Sigmoid colon (tissue), 6 donors: ENCODE measurements at regions not wholly inside any gene's neighbourhood (a gene's known extent, or its start where the extent isn't known, plus 50 kb on each side); places are given as distances from the start of the nearest gene placed in this dataset.

Experiments used
- DNase-seq: peaks from one replicate; pipeline ENCODE4 v3.0.0-alpha.2; 2019
- H3K27ac ChIP-seq, 4 donors: fragments of 200-600 bp; sonication (generic); one replicate each; pipeline ENCODE4 v1.5.1; 2016 to 2019; ENCODE audit warnings: mild to moderate bottlenecking in 1 of 4
- H3K27me3 ChIP-seq, 3 donors: fragments of 200-600 bp; sonication (generic); one replicate each; pipeline ENCODE4 v1.5.1; 2019; ENCODE audit warnings: mild to moderate bottlenecking in 1 of 3
- H3K36me3 ChIP-seq, 4 donors: fragments of 200-600 bp; sonication (generic); one replicate each; pipeline ENCODE4 v1.5.1; 2016 to 2019
- H3K4me1 ChIP-seq, 4 donors: fragments of 200-600 bp; sonication (generic); one replicate each; pipeline ENCODE4 v1.5.1; 2017 to 2019
- H3K4me3 ChIP-seq, 4 donors: fragments of 200-600 bp; sonication (generic); one replicate each; pipeline ENCODE4 v1.5.1; 2017 to 2019; ENCODE audit warnings: mild to moderate bottlenecking in 2 of 4, moderate library complexity in 1 of 4
- H3K9me3 ChIP-seq, 4 donors: fragments of 200-600 bp in 3 of 4; sonication (generic) in 3 of 4; one replicate each; pipeline versions ENCODE4 v1.5.1 to v1.6.1; 2013 to 2019
- CTCF ChIP-seq, 4 experiments: fragments of 450-650 bp in 3 of 4; fragments of 200-600 bp in 1 of 4; IDR thresholded peaks; one replicate each; pipeline ENCODE4 v1.5.1; 2016 to 2019; ENCODE audit warnings: antibody characterized with exemption in 4 of 4, mild to moderate bottlenecking in 3 of 4, moderate library complexity in 2 of 4
- EP300 ChIP-seq, 4 donors: sonication (generic); formaldehyde crosslinking; IDR thresholded peaks; one replicate each; pipeline ENCODE4 v1.6.1; 2017; ENCODE audit warnings: antibody characterized with exemption in 4 of 4
- POLR2A ChIP-seq, 2 donors: fragments of 450-650 bp; IDR thresholded peaks; one replicate each; pipeline ENCODE4 v1.6.1; 2016; ENCODE audit warnings: antibody characterized with exemption in 2 of 2, mild to moderate bottlenecking in 2 of 2, moderate library complexity in 2 of 2
- POLR2AphosphoS5 ChIP-seq, 4 donors: sonication (generic); formaldehyde crosslinking; IDR thresholded peaks; one replicate each; pipeline ENCODE4 v1.6.1; 2017; ENCODE audit warnings: antibody characterized with exemption in 4 of 4
- WGBS, 2 donors: extraction: QIAGEN DNeasy Blood & Tissue Kit; methylation state at CpG; one replicate each; pipeline ENCODE4 v1.1.7; 2013; 5-methylcytosine and 5-hydroxymethylcytosine counted together
- intact Hi-C: fragments of 100-400 bp; cut with DNase I; formaldehyde crosslinking; loops from one replicate; pipeline ENCODE4 v1.15.1; 2023
- donor health status: healthy with polysubstance abuse.
- donor health status: healthy.

GRCh38 chr9:90046317-90046861 is 441.6 kb downstream of the GADD45G start:
- 77 to 92% methylated on average over 7 of the region's 7 CpGs for WGBS, 2 donors
- Histone ChIP-seq H3K27me3 (no peaks in the 10 kb centered on the region), H3K9me3 (no peaks in the 10 kb centered on the region), H3K36me3 (no peaks in the 10 kb centered on the region), H3K4me3 (no peak overlapping the region), H3K4me1 (peaks cover 0 to 9% (median 3%) of the 10 kb centered on the region in 4 donors), H3K27ac (no peak overlapping the region)
- TF ChIP-seq EP300 (IDR thresholded peaks at IDR 0.05) = no peak
- no peak for TF ChIP-seq CTCF (IDR thresholded peaks at IDR 0.05)
- TF ChIP-seq POLR2AphosphoS5 (IDR thresholded peaks at IDR 0.05) = no peak
- TF ChIP-seq POLR2A (IDR thresholded peaks at IDR 0.05) = no peak
- intact Hi-C loops = no loop called here
- no peak for DNase-seq

DNA sequence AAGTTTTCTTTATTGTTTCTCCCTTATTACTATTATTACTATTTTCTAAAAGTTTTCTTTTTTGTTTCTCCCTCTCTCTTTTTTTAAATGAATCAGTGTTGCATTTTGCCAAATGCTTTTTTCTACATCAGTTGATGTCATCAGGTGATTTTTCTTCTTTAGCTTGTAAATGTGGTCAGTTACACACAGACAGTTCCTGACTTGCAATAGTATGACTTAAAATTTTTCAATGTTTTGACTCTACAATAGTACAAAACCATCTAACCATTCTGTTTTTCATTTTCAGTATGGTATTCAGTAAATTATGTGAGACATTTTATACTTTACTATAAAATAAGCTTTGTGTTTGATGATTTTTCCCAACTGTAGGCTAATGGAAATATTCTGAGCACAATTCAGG is 443.0 kb downstream of the GADD45G start:
- Histone ChIP-seq H3K27ac (no peak overlapping the region), H3K36me3 (no peaks in the 10 kb centered on the region), H3K4me1 (peaks cover 0 to 9% (median 3%) of the 10 kb centered on the region in 4 donors), H3K4me3 (no peak overlapping the region), H3K27me3 (no peaks in the 10 kb centered on the region), H3K9me3 (no peaks in the 10 kb centered on the region)
- intact Hi-C loops = no loop called here
- DNase-seq = no peak
- TF ChIP-seq POLR2AphosphoS5 (IDR thresholded peaks at IDR 0.05) (no peak), EP300 (IDR thresholded peaks at IDR 0.05) (no peak)

DNA sequence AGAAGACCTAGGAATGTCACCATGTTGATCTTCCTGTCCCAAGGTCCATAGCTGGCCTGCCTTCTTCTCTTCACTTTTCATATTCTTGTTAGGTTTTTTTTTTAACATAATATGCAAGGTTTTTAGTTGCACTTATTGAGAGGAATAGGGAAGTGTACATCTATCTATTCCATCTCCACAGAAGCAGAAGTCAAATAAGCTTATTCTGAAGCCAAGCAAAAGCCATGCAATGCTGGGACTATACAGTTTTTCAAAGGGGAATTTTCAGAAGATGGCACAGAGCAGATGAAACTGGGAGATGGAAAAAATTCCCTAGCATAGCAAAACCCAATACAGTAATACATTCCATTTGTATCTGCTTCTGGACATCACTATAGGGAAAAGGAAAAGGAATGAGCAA is 447.6 kb downstream of the GADD45G start:
- no peaks in the 10 kb centered on the region for H3K36me3 ChIP-seq
- H3K4me3 ChIP-seq = no peak overlapping the region
- DNase-seq = no peak
- H3K4me1 ChIP-seq = no peaks in the 10 kb centered on the region
- H3K27me3 ChIP-seq = no peaks in the 10 kb centered on the region
- no peak overlapping the region for H3K27ac ChIP-seq
- intact Hi-C loops = no loop called here
- no peaks in the 10 kb centered on the region for H3K9me3 ChIP-seq
- no peak for TF ChIP-seq POLR2AphosphoS5 (IDR thresholded peaks at IDR 0.05)
- TF ChIP-seq EP300 (IDR thresholded peaks at IDR 0.05) = no peak
- TF ChIP-seq POLR2A (IDR thresholded peaks at IDR 0.05) = no peak
- TF ChIP-seq CTCF (IDR thresholded peaks at IDR 0.05) = no peak

DNA sequence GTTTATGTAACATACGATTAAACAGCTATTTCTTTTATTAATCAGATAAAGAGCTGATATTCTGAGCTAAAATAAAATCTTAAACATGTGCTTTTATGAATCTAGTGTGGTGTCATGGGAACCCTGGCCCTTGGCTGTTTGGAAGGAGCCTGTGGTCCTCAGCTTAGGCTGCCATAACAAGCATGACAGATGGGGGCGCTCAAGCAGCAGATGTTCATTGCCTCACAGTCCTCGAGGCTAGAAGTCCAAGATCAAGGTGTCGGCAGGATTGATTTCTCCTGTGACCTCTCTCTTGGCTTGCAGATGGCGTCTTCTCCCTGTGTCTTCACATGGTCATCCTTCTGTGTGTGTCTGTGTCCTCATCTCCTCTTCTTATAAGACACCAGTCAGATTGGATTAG is 448.2 kb downstream of the GADD45G start:
- DNase-seq = no peak
- WGBS, 2 donors = 82 to 85% methylated on average over 5 of the region's 5 CpGs
- Histone ChIP-seq H3K4me3 (no peak overlapping the region), H3K36me3 (no peaks in the 10 kb centered on the region), H3K27me3 (no peaks in the 10 kb centered on the region), H3K4me1 (no peaks in the 10 kb centered on the region), H3K27ac (no peak overlapping the region), H3K9me3 (no peaks in the 10 kb centered on the region)
- intact Hi-C loops = no loop called here
- TF ChIP-seq POLR2A (IDR thresholded peaks at IDR 0.05) = no peak
- TF ChIP-seq POLR2AphosphoS5 (IDR thresholded peaks at IDR 0.05) = no peak
- TF ChIP-seq EP300 (IDR thresholded peaks at IDR 0.05) = no peak
- no peak for TF ChIP-seq CTCF (IDR thresholded peaks at IDR 0.05)

DNA sequence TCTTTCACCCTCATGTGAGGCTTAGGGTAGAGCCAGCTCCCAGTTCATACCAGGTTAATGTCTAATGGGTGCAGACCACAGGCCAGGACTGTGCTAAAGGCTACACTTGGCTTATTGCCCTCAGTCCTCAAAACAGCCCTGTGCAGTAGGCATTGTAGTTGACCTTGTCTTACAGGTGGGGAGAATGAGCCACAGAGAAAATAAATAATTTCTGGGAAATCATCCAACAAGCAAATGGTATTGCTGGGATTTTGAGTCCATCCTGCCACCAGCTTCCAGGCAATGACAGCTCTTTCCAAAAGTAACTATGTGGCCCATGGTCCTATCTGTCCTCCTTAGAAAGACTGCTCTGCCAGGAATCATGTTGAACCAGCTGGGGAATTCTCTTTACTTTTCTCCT is 450.0 kb downstream of the GADD45G start:
- no peak for TF ChIP-seq EP300 (IDR thresholded peaks at IDR 0.05)
- TF ChIP-seq POLR2A (IDR thresholded peaks at IDR 0.05) = no peak
- no peak for TF ChIP-seq POLR2AphosphoS5 (IDR thresholded peaks at IDR 0.05)
- no peak for TF ChIP-seq CTCF (IDR thresholded peaks at IDR 0.05)
- DNase-seq = no peak
- intact Hi-C loops = no loop called here
- Histone ChIP-seq H3K27me3 (no peaks in the 10 kb centered on the region), H3K36me3 (no peaks in the 10 kb centered on the region), H3K27ac (no peak overlapping the region), H3K9me3 (no peaks in the 10 kb centered on the region), H3K4me3 (no peak overlapping the region), H3K4me1 (no peaks in the 10 kb centered on the region)
